HG03039 (cell line): ENCODE measurements at regions not wholly inside any gene's neighbourhood (a gene's known extent, or its start where the extent isn't known, plus 50 kb on each side); places are given as distances from the start of the nearest gene placed in this dataset.

Source experiments
- ATAC-seq: cut with Tn5 transposase; IDR thresholded peaks from one replicate; pipeline ENCODE4 v1.9.1; 2021; ENCODE audit warnings: mild to moderate bottlenecking, moderate library complexity; ENCODE audit not compliant: unreplicated experiment

GRCh38 chr13:107767119-107767518 lies 448.2 kb downstream of the LIG4 start:
- ATAC-seq: no peak

GRCh38 chr13:107765724-107766401 lies 449.5 kb downstream of the LIG4 start:
- ATAC-seq: no peak

GRCh38 chr13:107764046-107764445 lies 451.3 kb downstream of the LIG4 start:
- ATAC-seq: no peak

- ATAC-seq: no peak
Observed at GRCh38 chr13:107753748-107754147, 461.6 kb downstream of the LIG4 start.

GRCh38 chr13:107753291-107753690 lies 462.0 kb downstream of the LIG4 start:
- no peak for ATAC-seq

GRCh38 chr13:107743983-107744382 lies 471.4 kb downstream of the LIG4 start:
- no peak for ATAC-seq

- ATAC-seq: no peak
Observed at GRCh38 chr13:107743526-107743925, 471.8 kb downstream of the LIG4 start.

GRCh38 chr13:107743100-107743499 lies 472.2 kb downstream of the LIG4 start:
- ATAC-seq: no peak

- ATAC-seq: no peak
Observed at GRCh38 chr13:107742544-107742943, 472.8 kb downstream of the LIG4 start.

GRCh38 chr13:107738004-107738403 lies 477.3 kb downstream of the LIG4 start:
- ATAC-seq: no peak

- ATAC-seq: no peak
Observed at GRCh38 chr13:107736731-107737130, 478.6 kb downstream of the LIG4 start.

GRCh38 chr13:107736170-107736569 lies 479.2 kb downstream of the LIG4 start:
- ATAC-seq: no peak

GRCh38 chr13:107734891-107735625 lies 480.3 kb downstream of the LIG4 start:
- ATAC-seq: no peak

- ATAC-seq: no peak
Observed at GRCh38 chr13:107733276-107733675, 482.1 kb downstream of the LIG4 start.

- ATAC-seq: no peak
Observed at GRCh38 chr13:107730813-107731212, 484.5 kb downstream of the LIG4 start.

- ATAC-seq: no peak
Observed at GRCh38 chr13:107721125-107721869, 494.0 kb downstream of the LIG4 start.

- ATAC-seq: no peak
Observed at GRCh38 chr13:107716741-107717140, 498.6 kb downstream of the LIG4 start.

- no peak for ATAC-seq
Observed at GRCh38 chr13:107716241-107716640, 499.1 kb downstream of the LIG4 start.

GRCh38 chr13:107715496-107715895 lies 499.8 kb downstream of the LIG4 start:
- no peak for ATAC-seq

- no peak for ATAC-seq
Observed at GRCh38 chr13:107713314-107713713, 502.0 kb downstream of the LIG4 start.

- no peak for ATAC-seq
Observed at GRCh38 chr13:107712145-107712860, 503.0 kb downstream of the LIG4 start.
